NCI-H2196 treated with DMSO at 0.1 percent for 48 hours (cell line): ENCODE measurements at regions not wholly inside any gene's neighbourhood (a gene's known extent, or its start where the extent isn't known, plus 50 kb on each side); places are given as distances from the start of the nearest gene placed in this dataset.

Experiments
- DNase-seq: peaks from one replicate; lab custom pipeline; 2025; ENCODE audit not compliant: unreplicated experiment; lab: John Stamatoyannopoulos, UW

GRCh38 chr7:70907259-70908247 lies 224.4 kb upstream of the GALNT17 start:
- no peak for DNase-seq

GRCh38 chr7:70913924-70914323 lies 218.0 kb upstream of the GALNT17 start:
- no peak for DNase-seq

GRCh38 chr7:70915067-70915466 lies 216.9 kb upstream of the GALNT17 start:
- no peak for DNase-seq

- no peak for DNase-seq
Measured at GRCh38 chr7:70919481-70920073, 212.4 kb upstream of the GALNT17 start.

- no peak for DNase-seq
Measured at GRCh38 chr7:70920876-70921275, 211.1 kb upstream of the GALNT17 start.

GRCh38 chr7:70923181-70923845 lies 208.6 kb upstream of the GALNT17 start:
- no peak for DNase-seq

GRCh38 chr7:70925411-70926115 lies 206.4 kb upstream of the GALNT17 start:
- no peak for DNase-seq

GRCh38 chr7:70926666-70927065 lies 205.3 kb upstream of the GALNT17 start:
- DNase-seq = no peak

GRCh38 chr7:70935311-70935710 lies 196.6 kb upstream of the GALNT17 start:
- no peak for DNase-seq

GRCh38 chr7:70935854-70936253 lies 196.1 kb upstream of the GALNT17 start:
- DNase-seq = no peak

- no peak for DNase-seq
Measured at GRCh38 chr7:70937424-70937823, 194.5 kb upstream of the GALNT17 start.

- no peak for DNase-seq
Measured at GRCh38 chr7:70940597-70940996, 191.3 kb upstream of the GALNT17 start.

GRCh38 chr7:70942791-70943190 lies 189.2 kb upstream of the GALNT17 start:
- DNase-seq = no peak

- DNase-seq = no peak
Measured at GRCh38 chr7:70944516-70944915, 187.4 kb upstream of the GALNT17 start.

GRCh38 chr7:70947181-70947580 lies 184.8 kb upstream of the GALNT17 start:
- no peak for DNase-seq

- no peak for DNase-seq
Measured at GRCh38 chr7:70949862-70950261, 182.1 kb upstream of the GALNT17 start.

- DNase-seq = no peak
Measured at GRCh38 chr7:70951271-70951962, 180.5 kb upstream of the GALNT17 start.

- no peak for DNase-seq
Measured at GRCh38 chr7:70952311-70952710, 179.6 kb upstream of the GALNT17 start.

GRCh38 chr7:70953331-70953741 lies 178.6 kb upstream of the GALNT17 start:
- no peak for DNase-seq

- DNase-seq = no peak
Measured at GRCh38 chr7:70953796-70954195, 178.1 kb upstream of the GALNT17 start.

- DNase-seq = no peak
Measured at GRCh38 chr7:70972693-70973092, 159.3 kb upstream of the GALNT17 start.
